COR-L47 (cell line): ENCODE measurements at regions not wholly inside any gene's neighbourhood (a gene's known extent, or its start where the extent isn't known, plus 50 kb on each side); places are given as distances from the start of the nearest gene placed in this dataset.

Experiments
- DNase-seq: peaks from one replicate; lab custom pipeline; 2025; lab: John Stamatoyannopoulos, UW

DNA sequence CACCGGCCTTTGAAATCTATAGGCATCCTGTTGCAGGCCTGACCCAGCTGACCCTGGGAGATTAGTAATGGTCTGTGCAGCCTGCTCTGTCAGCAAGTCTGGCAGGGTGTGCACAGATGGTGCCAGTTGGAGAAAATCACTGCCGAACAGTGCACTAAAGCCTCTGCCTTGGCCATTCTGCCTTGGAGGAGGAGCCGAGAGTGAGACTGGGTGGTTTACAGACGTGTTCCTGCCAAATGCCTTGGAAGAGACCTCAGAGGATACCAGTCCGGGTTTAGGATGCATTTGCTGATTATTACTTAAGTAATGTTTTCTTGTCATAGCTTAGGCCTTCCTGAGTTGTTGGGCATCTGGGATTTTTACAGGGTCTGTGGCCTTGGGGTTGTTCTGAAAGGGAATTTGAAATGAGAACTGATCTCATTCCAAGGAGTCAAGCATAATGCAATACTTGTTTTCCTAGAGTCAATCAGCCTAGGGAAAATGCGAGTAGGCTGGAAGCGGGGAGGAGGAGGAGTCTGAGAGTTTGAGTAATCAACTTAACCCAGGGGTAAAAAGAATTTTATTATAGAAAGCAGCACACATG, 292.1 kb downstream of the SOX4 start:
- DNase-seq, result no peak

DNA sequence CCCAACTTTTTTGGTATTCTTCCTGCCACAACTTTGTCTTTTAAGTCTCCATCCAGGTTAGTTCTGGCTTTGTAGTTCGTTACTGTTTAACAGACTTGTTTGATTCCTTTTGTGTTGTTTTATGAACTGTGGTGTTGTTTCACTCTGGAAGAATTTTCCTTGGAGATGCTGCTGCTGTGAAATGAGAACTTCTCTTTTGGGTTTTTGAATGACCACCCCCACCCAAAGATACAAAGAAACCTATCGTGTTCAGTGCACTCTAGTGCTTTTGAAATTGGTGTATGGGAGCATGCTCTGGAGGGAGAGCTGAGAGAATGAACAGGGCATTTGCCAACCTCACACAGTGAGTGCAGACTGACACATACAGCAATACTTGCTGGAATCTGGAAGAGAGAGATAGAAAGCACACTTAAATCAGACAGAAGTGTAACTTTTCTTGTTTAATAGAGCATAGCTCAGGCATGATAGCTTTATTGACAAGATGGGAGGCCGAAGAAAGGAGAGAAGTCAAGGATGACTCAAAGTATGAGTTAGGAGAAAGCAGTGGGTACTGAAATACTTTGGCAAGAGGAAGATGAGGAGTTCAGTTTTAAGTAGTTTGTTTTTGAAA, 293.1 kb downstream of the SOX4 start:
- no peak for DNase-seq

GRCh38 chr6:21887231-21888185, 294.0 kb downstream of the SOX4 start:
- DNase-seq, result no peak

GRCh38 chr6:21891080-21891479, 297.5 kb downstream of the SOX4 start:
- no peak for DNase-seq

DNA sequence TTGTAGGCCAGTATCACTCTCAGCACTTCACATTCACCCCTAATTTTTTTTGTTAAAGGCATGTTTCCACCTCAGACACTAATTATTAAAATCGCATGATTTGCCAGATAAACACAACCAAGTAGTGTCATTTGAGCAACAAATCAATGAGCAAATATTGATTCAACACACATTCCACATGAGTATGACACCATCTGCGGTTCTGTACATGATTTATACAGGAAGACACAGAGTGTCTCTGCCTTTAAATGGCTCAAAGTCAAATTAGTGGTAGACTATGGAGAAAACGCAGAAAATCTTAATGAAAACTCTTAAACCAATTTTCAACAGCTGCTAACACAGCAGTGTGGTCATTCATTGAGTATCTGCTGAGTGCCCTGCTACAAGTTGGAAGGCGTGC, 300.2 kb downstream of the SOX4 start:
- no peak for DNase-seq

DNA sequence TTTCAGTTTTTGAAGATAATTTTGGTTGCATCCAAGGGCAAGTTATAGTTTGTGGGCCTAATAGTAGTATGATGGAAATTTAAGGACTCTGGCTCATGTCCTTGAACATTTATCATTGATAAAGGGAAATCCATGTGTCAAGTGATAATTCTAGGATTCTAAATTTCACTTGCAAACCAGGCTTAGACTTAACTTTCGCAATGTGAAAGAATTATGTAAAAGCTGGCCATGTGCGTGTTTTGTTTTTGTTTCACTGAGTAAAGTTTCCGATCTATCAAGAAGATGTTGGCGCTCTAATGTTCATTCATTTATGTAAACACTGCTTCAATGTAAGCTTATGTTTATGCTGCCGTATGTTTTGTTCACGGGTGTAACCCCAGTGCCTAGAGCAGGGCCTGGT, 302.0 kb downstream of the SOX4 start:
- no peak for DNase-seq

- no peak for DNase-seq
Observed at GRCh38 chr6:21898107-21898796, 304.7 kb downstream of the SOX4 start.

DNA sequence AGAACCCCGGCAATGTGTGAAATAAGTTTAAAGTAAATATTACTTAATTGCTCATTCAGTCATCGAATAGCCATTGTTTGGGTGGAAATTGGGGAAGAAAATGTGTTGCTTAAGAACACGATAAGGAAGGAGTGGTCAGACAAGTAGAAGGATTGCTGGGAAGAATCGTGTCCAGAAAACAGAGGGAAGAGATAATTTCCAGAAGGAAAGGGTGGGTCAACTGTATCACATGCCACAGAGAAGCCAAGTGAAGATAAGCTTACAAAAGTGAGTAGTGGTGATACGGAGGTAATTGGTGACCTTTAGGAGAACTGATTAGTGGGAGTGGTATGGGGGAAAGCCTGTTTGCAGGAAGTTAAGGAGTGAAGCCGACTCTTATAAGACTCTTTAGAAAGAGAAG, 306.2 kb downstream of the SOX4 start:
- DNase-seq, result no peak

GRCh38 chr6:21900730-21901129, 307.2 kb downstream of the SOX4 start:
- no peak for DNase-seq

- DNase-seq, result no peak
Observed at GRCh38 chr6:21902628-21903169, 309.1 kb downstream of the SOX4 start.

- no peak for DNase-seq
Observed at GRCh38 chr6:21905531-21905930, 312.0 kb downstream of the SOX4 start.

GRCh38 chr6:21906826-21907225, 313.3 kb downstream of the SOX4 start:
- DNase-seq, result no peak

- DNase-seq, result no peak
Observed at GRCh38 chr6:21907291-21907690, 313.7 kb downstream of the SOX4 start.

GRCh38 chr6:21908161-21908848, 314.8 kb downstream of the SOX4 start:
- no peak for DNase-seq

GRCh38 chr6:21909321-21909720, 315.8 kb downstream of the SOX4 start:
- no peak for DNase-seq

GRCh38 chr6:21911208-21911607, 317.7 kb downstream of the SOX4 start:
- DNase-seq, result no peak

GRCh38 chr6:21912151-21912832, 318.7 kb downstream of the SOX4 start:
- no peak for DNase-seq

GRCh38 chr6:21914121-21914973, 320.8 kb downstream of the SOX4 start:
- DNase-seq, result peak; percentile 21

DNA sequence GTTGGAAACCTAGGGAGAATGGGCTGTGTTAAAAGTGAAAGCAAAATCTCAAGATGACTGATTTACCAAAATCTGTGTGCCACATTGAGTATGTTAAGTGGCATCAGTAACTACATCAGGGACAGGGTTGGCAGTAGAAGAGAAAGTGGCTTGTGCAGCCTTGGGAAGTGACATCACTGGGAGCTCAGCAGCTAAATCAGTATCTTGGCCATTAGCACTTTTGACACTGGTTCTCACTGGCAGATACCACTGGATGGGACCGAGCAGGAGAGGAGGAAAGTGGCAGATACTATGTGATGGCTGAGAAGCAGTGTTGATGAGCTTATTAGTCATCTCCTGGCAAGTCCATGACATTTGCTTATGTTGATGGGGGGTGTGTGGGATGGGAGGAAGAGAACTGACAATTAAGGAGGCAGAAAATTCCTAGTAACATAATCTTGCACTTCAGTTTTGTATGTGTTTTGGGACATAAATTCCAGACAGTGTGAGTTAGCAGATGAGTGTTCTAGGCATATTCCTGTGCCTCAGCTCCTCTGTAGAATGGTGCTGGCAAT, 322.2 kb downstream of the SOX4 start:
- no peak for DNase-seq

DNA sequence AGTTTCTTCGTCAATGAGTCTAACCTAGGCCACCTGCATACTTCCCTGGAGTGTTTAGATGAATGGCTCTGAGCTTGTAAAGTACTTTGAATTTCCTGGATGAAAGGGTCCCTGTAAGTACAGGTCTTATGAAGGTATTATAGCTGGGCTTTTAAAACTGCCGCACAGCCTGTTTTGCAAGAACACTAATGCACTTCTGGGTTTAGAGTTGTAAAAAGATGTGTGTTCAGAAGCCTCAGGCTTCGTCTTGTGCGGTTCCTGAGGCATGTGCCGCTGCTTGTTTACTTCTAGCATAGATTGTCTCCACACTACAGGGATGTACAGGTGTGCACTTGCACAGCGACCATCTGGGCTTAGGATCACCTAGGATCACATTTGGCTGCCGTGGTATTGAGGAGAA, 324.5 kb downstream of the SOX4 start:
- DNase-seq, result no peak
